ENCODE measurements at regions not wholly inside any gene's neighbourhood (a gene's known extent, or its start where the extent isn't known, plus 50 kb on each side); places are given as distances from the start of the nearest gene placed in this dataset.

GRCh38 chr5:167869125-167869524 lies 422.3 kb upstream of the WWC1 start:
- Mint-ChIP-seq H3K9me3 (ENCODE audit: insufficient read depth) (peaks cover 3% of the 10 kb centered on the region), H3K4me1 (no peaks in the 10 kb centered on the region), H3K4me3 (no peak overlapping the region), H3K27me3 (no peaks in the 10 kb centered on the region), H3K27ac (no peak overlapping the region)
- Histone ChIP-seq H3K9ac (ENCODE audit: low read length) (no peak overlapping the region), H3K4me2 (replicated peaks; ENCODE audit: low read depth, low read length, poor library complexity, severe bottlenecking) (no peak overlapping the region), H4K20me1 (ENCODE audit: control insufficient read depth, insufficient read depth, low read length, poor library complexity, severe bottlenecking) (no peaks in the 10 kb centered on the region), H3K27me3 (replicated peaks in 1 of 4; ENCODE audit: control extremely low read depth in 1 of 4, control insufficient read depth in 3 of 4, insufficient read depth in 4 of 4, low read length in 3 of 4) (no peaks in the 10 kb centered on the region), H3K4me1 (ENCODE audit: control insufficient read depth in 2 of 2, insufficient read depth in 2 of 2, low read length in 2 of 2) (no peaks in the 10 kb centered on the region), H3K4me3 (ENCODE audit: control extremely low read depth in 1 of 5, extremely low read depth in 1 of 5, insufficient read depth in 1 of 5, low read depth in 2 of 5, low read length in 4 of 5) (no peak overlapping the region), H3K79me2 (ENCODE audit: control insufficient read depth, insufficient read depth, low read length) (no peaks in the 10 kb centered on the region), H2AFZ (ENCODE audit: insufficient read depth, low read depth, low read length, poor library complexity, severe bottlenecking) (no peak overlapping the region), H3K27ac (ENCODE audit: low read length in 2 of 2) (no peak overlapping the region), H3K36me3 (replicated peaks in 1 of 2; ENCODE audit: control extremely low read depth in 1 of 2, control insufficient read depth in 1 of 2, extremely low read depth in 1 of 2, insufficient read depth in 2 of 2, low read length in 1 of 2) (no peaks in the 10 kb centered on the region), H3K9me3 (ENCODE audit: control extremely low read depth in 1 of 3, control insufficient read depth in 2 of 3, insufficient read depth in 1 of 3, low read length in 2 of 3) (peaks cover 0 to 3% (median 0%) of the 10 kb centered on the region in 3 donors)
- ChIA-PET CTCF (no interaction called here), POLR2A (no interaction called here)
- DNase-seq (no peak), ATAC-seq (ENCODE audit: low read depth) (no peak)
- TF ChIP-seq CTCF (IDR thresholded peaks at IDR 0.05) = no peak
- TF ChIP-seq EZH2 (IDR thresholded peaks at IDR 0.05; ENCODE audit: borderline replicate concordance, insufficient read depth, low read depth, low read length, poor library complexity, severe bottlenecking) = no peak
- 86% methylated on average over 3 of the region's 3 CpGs for WGBS (ENCODE audit: insufficient coverage)
- intact Hi-C loops (cut with micrococcal nuclease) = no loop called here

DNA sequence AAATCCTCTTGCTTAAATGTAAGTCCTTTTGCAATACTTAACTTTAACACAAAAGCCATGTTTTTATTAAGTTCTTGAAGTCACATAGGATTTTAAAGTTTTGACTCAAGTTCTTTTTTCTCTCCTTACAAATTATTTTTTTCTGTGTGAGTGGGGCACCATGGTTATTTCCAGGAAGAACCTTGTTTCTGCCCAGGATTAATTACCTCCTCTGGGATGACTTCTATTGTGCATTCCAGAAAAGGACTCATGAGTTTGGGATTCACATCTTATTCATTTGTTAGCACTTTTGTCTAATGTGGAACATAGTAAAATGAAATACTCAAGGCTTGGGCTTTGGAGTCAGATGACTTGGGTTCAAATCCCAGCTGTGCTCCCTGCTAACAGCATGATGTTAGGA lies 421.4 kb upstream of the WWC1 start:
- Histone ChIP-seq H3K36me3 (replicated peaks in 1 of 2; ENCODE audit: control extremely low read depth in 1 of 2, control insufficient read depth in 1 of 2, extremely low read depth in 1 of 2, insufficient read depth in 2 of 2, low read length in 1 of 2) (no peaks in the 10 kb centered on the region), H3K79me2 (ENCODE audit: control insufficient read depth, insufficient read depth, low read length) (no peaks in the 10 kb centered on the region), H2AFZ (ENCODE audit: insufficient read depth, low read depth, low read length, poor library complexity, severe bottlenecking) (no peak overlapping the region), H3K9me3 (ENCODE audit: control extremely low read depth in 1 of 3, control insufficient read depth in 2 of 3, insufficient read depth in 1 of 3, low read length in 2 of 3) (peaks cover 0 to 7% (median 0%) of the 10 kb centered on the region in 3 donors), H3K27me3 (replicated peaks in 1 of 4; ENCODE audit: control extremely low read depth in 1 of 4, control insufficient read depth in 3 of 4, insufficient read depth in 4 of 4, low read length in 3 of 4) (no peaks in the 10 kb centered on the region), H3K4me1 (ENCODE audit: control insufficient read depth in 2 of 2, insufficient read depth in 2 of 2, low read length in 2 of 2) (no peaks in the 10 kb centered on the region), H3K27ac (ENCODE audit: low read length in 2 of 2) (no peak overlapping the region), H3K4me3 (ENCODE audit: control extremely low read depth in 1 of 5, extremely low read depth in 1 of 5, insufficient read depth in 1 of 5, low read depth in 2 of 5, low read length in 4 of 5) (no peak overlapping the region), H4K20me1 (ENCODE audit: control insufficient read depth, insufficient read depth, low read length, poor library complexity, severe bottlenecking) (no peaks in the 10 kb centered on the region), H3K9ac (ENCODE audit: low read length) (no peak overlapping the region), H3K4me2 (replicated peaks; ENCODE audit: low read depth, low read length, poor library complexity, severe bottlenecking) (no peak overlapping the region)
- ATAC-seq (ENCODE audit: low read depth) (no peak), DNase-seq (no peak)
- no peak for TF ChIP-seq EZH2 (IDR thresholded peaks at IDR 0.05; ENCODE audit: borderline replicate concordance, insufficient read depth, low read depth, low read length, poor library complexity, severe bottlenecking)
- no peak for TF ChIP-seq CTCF (IDR thresholded peaks at IDR 0.05)
- Mint-ChIP-seq H3K9me3 (ENCODE audit: insufficient read depth) (peaks cover 5% of the 10 kb centered on the region), H3K4me1 (no peaks in the 10 kb centered on the region), H3K27ac (no peak overlapping the region), H3K4me3 (no peak overlapping the region), H3K27me3 (no peaks in the 10 kb centered on the region)
- intact Hi-C loops (cut with micrococcal nuclease) = no loop called here
- CTCF ChIA-PET = no interaction called here
- POLR2A ChIA-PET = no interaction called here
